ENCODE measurements at regions not wholly inside any gene's neighbourhood (a gene's known extent, or its start where the extent isn't known, plus 50 kb on each side); places are given as distances from the start of the nearest gene placed in this dataset.

DNA sequence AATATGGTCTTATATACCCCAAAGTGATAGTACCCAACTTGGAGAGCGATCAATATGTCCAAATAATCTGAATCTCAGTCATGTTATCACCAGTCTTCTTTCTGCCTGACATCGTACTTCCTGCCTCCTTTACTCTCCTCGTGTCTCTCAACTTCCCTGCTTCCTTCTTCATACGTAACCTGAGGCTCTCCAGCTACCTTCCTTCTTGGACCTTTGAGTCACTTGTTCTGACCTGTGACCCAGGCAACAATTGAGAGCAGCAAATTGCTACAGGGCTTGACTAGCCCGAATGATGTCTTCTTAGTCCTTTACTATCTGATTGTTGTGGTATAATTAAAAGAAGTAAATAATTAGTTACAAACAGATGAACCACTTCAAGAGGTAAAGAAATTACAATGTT lies 145.9 kb upstream of the MBNL1 start:
- no peak for DNase-seq (ENCODE audit: low spot score)
- TF ChIP-seq, protein P1, sequence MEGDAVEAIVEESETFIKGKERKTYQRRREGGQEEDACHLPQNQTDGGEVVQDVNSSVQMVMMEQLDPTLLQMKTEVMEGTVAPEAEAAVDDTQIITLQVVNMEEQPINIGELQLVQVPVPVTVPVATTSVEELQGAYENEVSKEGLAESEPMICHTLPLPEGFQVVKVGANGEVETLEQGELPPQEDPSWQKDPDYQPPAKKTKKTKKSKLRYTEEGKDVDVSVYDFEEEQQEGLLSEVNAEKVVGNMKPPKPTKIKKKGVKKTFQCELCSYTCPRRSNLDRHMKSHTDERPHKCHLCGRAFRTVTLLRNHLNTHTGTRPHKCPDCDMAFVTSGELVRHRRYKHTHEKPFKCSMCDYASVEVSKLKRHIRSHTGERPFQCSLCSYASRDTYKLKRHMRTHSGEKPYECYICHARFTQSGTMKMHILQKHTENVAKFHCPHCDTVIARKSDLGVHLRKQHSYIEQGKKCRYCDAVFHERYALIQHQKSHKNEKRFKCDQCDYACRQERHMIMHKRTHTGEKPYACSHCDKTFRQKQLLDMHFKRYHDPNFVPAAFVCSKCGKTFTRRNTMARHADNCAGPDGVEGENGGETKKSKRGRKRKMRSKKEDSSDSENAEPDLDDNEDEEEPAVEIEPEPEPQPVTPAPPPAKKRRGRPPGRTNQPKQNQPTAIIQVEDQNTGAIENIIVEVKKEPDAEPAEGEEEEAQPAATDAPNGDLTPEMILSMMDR (IDR thresholded peaks at IDR 0.05; ENCODE audit: poor library complexity, severe bottlenecking) = no peak
- Histone ChIP-seq H3K27me3 (ENCODE audit: insufficient read depth, poor library complexity, severe bottlenecking) (no peaks in the 10 kb centered on the region), H3K4me3 (ENCODE audit: severe bottlenecking) (no peak overlapping the region), H3K9me3 (ENCODE audit: severe bottlenecking) (no peaks in the 10 kb centered on the region), H3K27ac (ENCODE audit: poor library complexity, severe bottlenecking) (peak overlapping the region; percentile 94), H3K36me3 (ENCODE audit: low read depth) (no peaks in the 10 kb centered on the region), H3K4me1 (ENCODE audit: insufficient read depth, poor library complexity, severe bottlenecking) (peaks cover 38% of the 10 kb centered on the region)
- no peak for ATAC-seq (ENCODE audit: low read depth)

DNA sequence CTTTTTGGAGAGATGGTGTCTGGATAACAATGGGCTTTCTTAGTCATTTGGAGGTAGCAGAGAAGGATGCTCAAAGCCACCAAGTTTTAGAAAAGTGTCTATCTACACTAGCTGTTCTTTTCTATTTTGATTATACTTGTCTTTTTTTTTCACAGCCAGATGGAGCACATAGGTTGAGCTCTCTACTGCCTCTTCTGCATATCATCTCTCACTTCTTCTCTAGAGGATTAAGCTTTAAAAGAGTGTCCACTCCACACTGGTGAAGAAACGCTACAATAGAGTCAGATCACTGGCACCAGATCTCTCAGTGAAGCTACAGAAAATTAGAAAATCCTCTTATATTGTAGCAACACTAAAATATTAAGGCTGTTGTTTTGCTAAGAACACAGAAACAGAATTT lies 145.3 kb upstream of the MBNL1 start:
- H3K36me3 ChIP-seq (ENCODE audit: low read depth) = no peaks in the 10 kb centered on the region
- H3K4me1 ChIP-seq (ENCODE audit: insufficient read depth, poor library complexity, severe bottlenecking) = peaks cover 38% of the 10 kb centered on the region
- peak overlapping the region; percentile 94 for H3K27ac ChIP-seq (ENCODE audit: poor library complexity, severe bottlenecking)
- DNase-seq (ENCODE audit: low spot score) = no peak
- H3K9me3 ChIP-seq (ENCODE audit: severe bottlenecking) = no peaks in the 10 kb centered on the region
- no peaks in the 10 kb centered on the region for H3K27me3 ChIP-seq (ENCODE audit: insufficient read depth, poor library complexity, severe bottlenecking)
- no peak overlapping the region for H3K4me3 ChIP-seq (ENCODE audit: severe bottlenecking)
- TF ChIP-seq, protein P1 (IDR thresholded peaks at IDR 0.05; ENCODE audit: poor library complexity, severe bottlenecking) = no peak
- ATAC-seq (ENCODE audit: low read depth) = no peak

DNA sequence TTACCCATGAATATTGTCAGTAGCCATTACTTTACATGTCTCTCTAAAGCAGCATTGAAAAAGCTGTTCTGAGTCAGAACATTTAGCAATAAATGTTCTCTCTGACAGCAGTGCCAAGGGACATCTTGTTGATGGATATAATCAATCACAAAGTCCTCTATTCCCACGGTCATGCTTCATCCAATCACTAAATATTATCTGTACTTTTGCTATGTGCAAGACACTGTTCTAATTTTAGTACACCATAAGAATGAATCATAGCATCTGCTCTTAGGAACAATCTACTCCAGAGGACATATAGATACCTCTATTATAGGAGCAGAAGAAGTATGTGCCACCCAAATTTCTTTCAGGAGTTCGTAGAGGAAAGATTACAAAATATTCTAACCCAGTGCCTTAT lies 142.5 kb upstream of the MBNL1 start:
- Histone ChIP-seq H3K4me1 (ENCODE audit: insufficient read depth, poor library complexity, severe bottlenecking) (peaks cover 19% of the 10 kb centered on the region), H3K36me3 (ENCODE audit: low read depth) (no peaks in the 10 kb centered on the region), H3K27ac (ENCODE audit: poor library complexity, severe bottlenecking) (no peak overlapping the region), H3K9me3 (ENCODE audit: severe bottlenecking) (no peaks in the 10 kb centered on the region), H3K4me3 (ENCODE audit: severe bottlenecking) (no peak overlapping the region), H3K27me3 (ENCODE audit: insufficient read depth, poor library complexity, severe bottlenecking) (no peaks in the 10 kb centered on the region)
- TF ChIP-seq, protein P1 (IDR thresholded peaks at IDR 0.05; ENCODE audit: poor library complexity, severe bottlenecking) = no peak
- DNase-seq (ENCODE audit: low spot score) (no peak), ATAC-seq (ENCODE audit: low read depth) (no peak)

DNA sequence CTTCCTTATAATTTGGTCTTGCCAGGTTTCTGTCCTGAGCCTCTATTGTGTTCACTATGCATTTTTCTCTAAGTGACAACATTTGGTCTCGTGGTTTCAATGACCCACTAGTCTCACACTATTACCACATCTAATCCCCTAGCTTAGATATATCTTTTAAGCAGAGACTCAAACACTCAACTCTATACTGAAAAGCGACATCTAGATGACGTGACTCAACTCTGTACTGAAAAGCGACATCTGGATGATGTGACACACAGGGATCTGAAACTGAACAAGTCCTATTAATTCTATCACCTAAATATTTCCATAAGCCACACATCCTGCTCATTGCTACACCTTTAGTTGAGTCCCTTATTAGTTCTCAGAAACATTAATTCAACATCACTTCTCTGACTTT lies 141.7 kb upstream of the MBNL1 start:
- no peaks in the 10 kb centered on the region for H3K9me3 ChIP-seq (ENCODE audit: severe bottlenecking)
- TF ChIP-seq, protein P1 (IDR thresholded peaks at IDR 0.05; ENCODE audit: poor library complexity, severe bottlenecking) = no peak
- no peak overlapping the region for H3K4me3 ChIP-seq (ENCODE audit: severe bottlenecking)
- H3K36me3 ChIP-seq (ENCODE audit: low read depth) = no peaks in the 10 kb centered on the region
- no peak overlapping the region for H3K27ac ChIP-seq (ENCODE audit: poor library complexity, severe bottlenecking)
- no peaks in the 10 kb centered on the region for H3K27me3 ChIP-seq (ENCODE audit: insufficient read depth, poor library complexity, severe bottlenecking)
- DNase-seq (ENCODE audit: low spot score) = no peak
- peaks cover 11% of the 10 kb centered on the region for H3K4me1 ChIP-seq (ENCODE audit: insufficient read depth, poor library complexity, severe bottlenecking)
- ATAC-seq (ENCODE audit: low read depth) = no peak

DNA sequence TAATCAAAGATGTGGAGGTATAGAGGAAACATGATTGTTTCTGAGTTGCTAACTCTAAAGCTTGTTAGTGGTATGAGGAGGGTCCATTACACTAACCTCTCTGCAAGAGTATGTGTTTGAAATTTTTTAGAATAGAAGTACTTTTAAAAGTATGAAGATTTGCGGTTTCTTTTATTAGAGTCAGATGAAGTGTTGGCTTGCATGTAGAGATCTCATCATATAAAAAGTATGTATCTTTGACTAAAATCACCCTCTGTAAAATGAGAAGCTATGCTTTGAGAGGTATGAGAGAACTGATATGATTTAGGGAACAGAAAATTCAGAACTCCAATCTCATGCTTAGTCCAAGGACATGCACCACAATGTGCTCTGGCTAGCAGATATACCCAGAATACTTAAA lies 140.4 kb upstream of the MBNL1 start:
- TF ChIP-seq, protein P1 (IDR thresholded peaks at IDR 0.05; ENCODE audit: poor library complexity, severe bottlenecking) = no peak
- no peak for ATAC-seq (ENCODE audit: low read depth)
- no peak overlapping the region for H3K27ac ChIP-seq (ENCODE audit: poor library complexity, severe bottlenecking)

More for the DNA sequence above, 140.4 kb upstream of the MBNL1 start:
- Histone ChIP-seq H3K36me3 (ENCODE audit: low read depth) (no peaks in the 10 kb centered on the region), H3K4me1 (ENCODE audit: insufficient read depth, poor library complexity, severe bottlenecking) (no peaks in the 10 kb centered on the region), H3K9me3 (ENCODE audit: severe bottlenecking) (no peaks in the 10 kb centered on the region), H3K4me3 (ENCODE audit: severe bottlenecking) (no peak overlapping the region), H3K27me3 (ENCODE audit: insufficient read depth, poor library complexity, severe bottlenecking) (no peaks in the 10 kb centered on the region)
- DNase-seq (ENCODE audit: low spot score) = no peak

Data from RWPE2 (cell line).